Stimulated activated CD4-positive, alpha-beta T cell treated with anti-CD3 and anti-CD28 coated beads, Interleukin-2, amount 100 ng/mL, for 24 hours (primary cell): ENCODE measurements at regions not wholly inside any gene's neighbourhood (a gene's known extent, or its start where the extent isn't known, plus 50 kb on each side); places are given as distances from the start of the nearest gene placed in this dataset.
"Not testable (repeated sequence)": the region's sequence is repeated elsewhere in the genome, so short reads cannot be mapped to it uniquely, and the experiment has no call there.

Source experiments
- DNase-seq, 2 donors: peaks; one replicate each; pipeline ENCODE4 v3.0.0-alpha.2; 2020

DNA sequence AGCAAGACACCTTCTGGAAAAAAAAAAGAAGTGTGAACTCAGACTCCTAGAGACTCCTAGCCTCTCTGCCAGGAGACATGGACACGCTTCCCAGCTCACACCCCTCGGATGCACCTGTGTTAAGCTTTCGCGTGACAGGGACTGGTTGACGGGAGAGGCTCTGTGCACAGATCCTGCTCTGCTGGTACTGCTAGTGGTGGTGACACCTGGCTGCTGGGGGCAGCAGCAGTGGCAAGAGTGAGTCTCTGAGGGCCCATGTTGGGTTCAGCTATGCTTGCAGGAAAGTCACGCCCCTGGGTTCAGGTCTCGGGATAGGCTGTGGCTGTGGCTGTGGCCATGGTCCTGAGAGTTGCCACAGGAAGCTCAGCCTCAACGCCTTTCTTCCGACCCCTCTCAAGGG is 81.1 kb downstream of the XRCC2 start:
- DNase-seq = no peak

DNA sequence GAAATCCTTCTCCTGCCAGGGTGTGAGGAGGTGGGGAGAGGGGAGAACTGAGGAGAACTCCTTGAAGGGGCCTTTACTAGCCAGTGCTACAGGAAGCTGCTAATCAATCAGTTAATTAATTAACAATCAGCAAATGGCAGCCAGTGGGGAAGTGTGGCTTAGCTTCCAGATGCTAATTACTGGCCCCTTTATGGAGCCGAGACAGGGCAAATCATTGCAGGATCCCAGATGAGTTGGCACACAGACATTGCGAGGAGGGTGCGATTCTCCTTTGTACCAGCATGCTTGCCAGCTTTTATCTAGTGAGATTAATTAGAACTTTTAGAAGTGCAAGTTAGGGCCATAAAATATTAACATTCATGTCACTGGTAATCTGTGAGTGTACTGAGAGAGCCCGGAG is 84.0 kb downstream of the XRCC2 start:
- DNase-seq = no peak

DNA sequence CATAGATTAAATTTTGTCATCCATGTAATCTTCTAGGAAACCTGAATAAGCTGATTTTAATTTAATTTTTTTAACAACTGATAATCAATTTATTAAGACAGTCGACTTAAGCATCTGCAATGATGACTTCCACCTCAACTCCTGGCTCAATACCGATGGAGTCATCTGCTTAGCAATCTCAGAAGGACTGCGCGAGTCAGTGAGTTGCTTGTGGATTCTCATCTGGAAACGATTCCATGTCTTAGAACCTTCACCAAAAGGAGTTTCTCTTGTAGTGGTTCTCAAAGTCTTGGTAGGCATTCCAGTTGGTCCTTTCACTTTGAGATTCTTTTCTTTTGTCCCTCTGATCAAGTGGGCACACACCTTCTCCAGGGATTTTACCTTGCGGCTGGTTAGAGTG is 85.5 kb downstream of the XRCC2 start:
- DNase-seq = no peak

DNA sequence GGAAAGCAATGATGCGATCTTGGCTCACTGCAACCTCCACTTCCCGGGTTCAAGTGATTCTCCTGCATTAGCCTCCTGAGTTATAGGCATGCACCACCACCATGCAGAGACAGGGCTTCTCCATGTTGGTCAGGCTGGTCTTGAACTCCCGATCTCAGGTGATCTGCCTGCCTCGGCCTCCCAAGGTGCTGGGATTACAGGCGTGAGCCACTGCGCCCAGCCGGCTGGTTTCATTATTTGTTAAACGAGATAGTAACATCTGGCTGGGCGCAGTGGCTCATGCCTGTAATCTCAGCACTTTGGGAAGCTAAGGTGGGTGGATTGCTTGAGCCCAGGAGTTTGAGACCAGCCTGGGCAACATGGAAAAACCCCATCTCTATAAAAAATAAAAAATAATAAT is 86.1 kb downstream of the XRCC2 start:
- DNase-seq = not testable (repeated sequence)

DNA sequence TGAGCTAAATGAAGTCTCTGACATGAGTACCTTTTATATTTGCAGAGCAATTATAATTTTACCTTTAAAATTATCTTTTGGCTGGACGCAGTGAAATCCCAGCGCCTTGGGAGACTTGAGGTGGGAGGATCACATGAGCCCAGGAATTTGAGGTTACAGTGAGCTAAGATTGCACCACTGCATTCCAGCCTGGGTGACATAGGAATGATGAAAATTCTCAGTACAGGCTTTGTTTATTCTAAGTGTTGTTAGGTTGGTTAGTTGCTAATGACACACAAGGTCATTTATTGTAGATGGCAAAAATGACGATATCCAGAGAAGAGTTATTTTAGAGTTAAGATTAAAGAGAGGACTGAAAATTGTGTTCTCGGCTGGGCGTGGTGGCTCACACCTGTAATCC is 87.6 kb downstream of the XRCC2 start:
- DNase-seq = no peak

DNA sequence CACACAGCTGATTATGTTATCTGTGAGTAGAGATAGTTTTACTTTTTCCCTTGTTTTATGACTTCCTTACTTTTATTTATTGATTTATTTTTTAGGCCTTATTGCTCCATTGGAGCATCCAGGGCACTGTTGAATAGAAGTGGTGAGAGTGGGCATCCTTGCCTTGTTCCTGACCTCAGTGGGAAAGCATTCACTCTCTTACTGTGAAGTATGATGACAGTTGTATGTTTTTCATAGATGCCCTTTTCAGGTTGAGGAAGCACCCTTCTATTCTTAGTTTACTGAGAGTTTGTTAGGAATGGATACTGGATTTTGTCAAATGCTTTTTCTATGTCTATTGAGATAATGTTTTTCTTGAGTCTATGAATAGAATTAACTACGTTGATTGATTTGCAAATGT is 88.6 kb downstream of the XRCC2 start:
- DNase-seq = no peak

GRCh38 chr7:152583006-152583405 is 92.9 kb downstream of the XRCC2 start:
- no peak for DNase-seq

DNA sequence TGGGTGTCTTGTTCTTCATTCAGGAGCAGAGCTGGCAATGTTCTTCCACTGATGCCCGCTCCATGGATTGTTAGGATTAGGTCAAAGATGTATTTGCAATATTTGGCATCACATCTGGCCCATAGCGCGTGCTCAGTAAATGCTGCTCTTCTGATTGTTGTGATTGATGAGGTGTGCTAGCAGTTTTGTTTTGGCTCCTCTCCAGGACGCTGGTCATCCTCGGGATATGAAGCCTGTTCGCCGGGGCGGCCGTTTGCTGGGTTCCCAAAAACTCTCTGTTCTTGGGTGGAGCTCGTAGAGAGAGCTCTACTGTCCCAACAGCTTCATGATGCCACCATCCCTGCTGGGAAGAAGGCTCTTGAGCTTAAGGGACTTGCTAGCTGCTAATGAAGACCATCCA is 96.9 kb downstream of the XRCC2 start:
- DNase-seq = no peak

- no peak for DNase-seq
These were observed 98.6 kb downstream of the XRCC2 start for GRCh38 chr7:152577339-152577738.

DNA sequence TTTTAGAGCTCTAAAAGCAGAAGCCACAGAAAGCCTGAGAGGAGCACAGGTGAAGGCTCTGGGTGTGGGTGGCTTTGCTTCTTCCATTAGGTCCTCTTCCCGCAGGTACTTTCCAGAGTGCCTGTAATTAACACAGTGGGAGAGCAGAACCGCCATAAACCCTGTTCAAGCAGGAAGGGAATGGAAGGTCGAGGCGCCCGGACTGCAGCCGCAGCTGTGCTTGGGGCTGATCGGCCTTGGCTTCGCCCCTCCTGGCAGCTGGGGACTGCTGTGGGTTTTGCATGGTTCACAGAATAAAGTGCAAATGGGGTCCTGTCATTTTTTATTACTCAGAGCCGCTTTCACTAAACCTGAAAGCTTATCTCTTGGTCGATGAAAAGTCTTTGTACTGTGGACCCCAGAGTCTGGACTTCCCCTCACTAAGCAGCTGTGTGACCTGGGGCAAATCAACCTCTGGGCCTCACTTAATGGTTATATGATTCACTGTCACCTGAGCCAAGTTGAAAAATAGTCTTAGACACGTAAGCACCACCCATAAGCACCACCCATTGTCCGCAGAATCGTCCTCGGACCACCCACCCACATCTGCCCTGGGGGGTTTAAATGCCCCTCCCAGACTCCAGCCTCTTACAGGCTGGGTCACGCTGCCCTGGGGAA is 100.9 kb downstream of the XRCC2 start:
- no peak for DNase-seq

GRCh38 chr7:152573186-152573585 is 102.8 kb downstream of the XRCC2 start:
- DNase-seq = not testable (repeated sequence)

DNA sequence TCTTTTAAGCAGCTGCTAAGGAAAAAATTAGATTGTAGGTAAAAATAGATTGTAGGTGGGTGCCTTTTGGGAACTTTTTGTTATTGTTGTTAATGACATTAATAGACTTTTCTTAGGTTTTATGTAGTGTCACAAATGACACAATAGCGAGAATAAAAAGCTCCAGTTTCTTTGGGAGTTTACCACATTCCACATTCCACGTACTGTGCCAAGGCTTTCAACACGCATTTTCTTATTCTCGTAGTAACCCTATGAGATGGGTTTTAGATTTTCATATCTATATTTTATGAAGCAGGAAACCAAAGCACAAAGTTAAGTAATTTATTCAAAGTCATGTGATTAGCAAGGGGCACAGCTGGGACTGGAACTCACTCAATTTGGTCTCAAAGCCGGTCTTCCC is 103.8 kb downstream of the XRCC2 start:
- no peak for DNase-seq

GRCh38 chr7:152571068-152571467 is 104.9 kb downstream of the XRCC2 start:
- no peak for DNase-seq

- no peak for DNase-seq
These were observed 107.0 kb downstream of the XRCC2 start for GRCh38 chr7:152568972-152569371.

- DNase-seq = no peak
These were observed 110.2 kb downstream of the XRCC2 start for GRCh38 chr7:152565731-152566130.

DNA sequence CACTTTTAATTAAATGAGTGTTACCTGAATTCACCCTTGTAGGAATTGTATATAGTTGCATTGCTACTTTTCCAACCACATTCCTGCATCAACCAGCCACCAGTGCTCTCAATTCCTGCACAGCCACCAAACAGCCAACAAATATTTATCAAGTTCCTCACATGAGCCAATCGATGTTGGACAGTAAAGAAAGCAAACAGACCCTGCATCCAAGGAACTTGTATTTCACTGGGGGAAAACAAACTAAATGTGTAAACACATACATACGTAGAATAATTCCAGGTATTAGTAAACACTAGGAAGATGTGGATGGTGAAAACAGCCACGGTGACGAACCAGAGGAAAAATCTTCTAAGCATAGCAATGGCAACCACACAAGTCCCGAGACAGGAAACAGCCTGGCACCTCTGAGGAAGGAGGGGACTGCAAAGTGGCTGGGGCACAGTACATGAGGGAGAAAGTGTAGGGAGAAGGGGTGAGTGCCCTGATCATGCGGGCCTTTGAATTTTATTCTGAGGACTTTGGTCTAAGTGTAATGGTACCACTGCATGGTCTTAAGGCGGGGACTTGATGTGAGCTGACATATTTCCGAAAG is 111.2 kb downstream of the XRCC2 start:
- DNase-seq = no peak

- DNase-seq = no peak
These were observed 119.8 kb downstream of the XRCC2 start for GRCh38 chr7:152556013-152556755.

- no peak for DNase-seq
These were observed 118.0 kb upstream of the KMT2C start for GRCh38 chr7:152553671-152554317.

GRCh38 chr7:152551304-152552036 is 115.7 kb upstream of the KMT2C start:
- DNase-seq = no peak

DNA sequence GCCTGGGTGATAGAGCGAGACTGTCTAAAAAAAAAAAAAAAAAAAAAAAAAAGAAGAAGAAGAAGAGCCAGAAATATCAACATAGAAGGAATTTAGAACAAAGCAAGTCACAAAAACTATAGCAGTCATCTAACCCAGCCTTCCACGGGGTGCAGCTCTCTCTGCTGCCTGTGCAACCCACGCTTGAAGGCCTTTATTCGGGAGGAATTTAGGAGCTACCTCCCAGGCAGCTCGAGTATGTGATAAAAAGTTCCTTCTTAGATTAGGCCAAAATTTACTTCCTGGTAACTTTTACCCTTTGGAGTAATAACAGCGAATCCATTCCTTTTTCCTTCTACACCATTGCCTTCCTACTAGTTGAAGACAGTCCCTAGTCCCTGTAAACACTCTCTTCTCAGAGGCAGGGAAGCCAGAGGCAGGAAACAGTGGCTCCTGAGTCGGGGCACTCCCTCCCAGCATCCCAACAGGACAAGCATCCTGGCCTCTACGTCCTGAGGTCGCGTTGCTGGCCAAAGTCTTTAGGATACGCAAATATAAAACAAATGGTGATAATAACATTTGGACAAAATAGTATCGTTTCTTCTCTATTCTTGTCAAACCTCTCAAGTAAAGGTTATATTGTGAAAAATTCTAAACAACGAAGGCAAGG is 109.3 kb upstream of the KMT2C start:
- no peak for DNase-seq

DNA sequence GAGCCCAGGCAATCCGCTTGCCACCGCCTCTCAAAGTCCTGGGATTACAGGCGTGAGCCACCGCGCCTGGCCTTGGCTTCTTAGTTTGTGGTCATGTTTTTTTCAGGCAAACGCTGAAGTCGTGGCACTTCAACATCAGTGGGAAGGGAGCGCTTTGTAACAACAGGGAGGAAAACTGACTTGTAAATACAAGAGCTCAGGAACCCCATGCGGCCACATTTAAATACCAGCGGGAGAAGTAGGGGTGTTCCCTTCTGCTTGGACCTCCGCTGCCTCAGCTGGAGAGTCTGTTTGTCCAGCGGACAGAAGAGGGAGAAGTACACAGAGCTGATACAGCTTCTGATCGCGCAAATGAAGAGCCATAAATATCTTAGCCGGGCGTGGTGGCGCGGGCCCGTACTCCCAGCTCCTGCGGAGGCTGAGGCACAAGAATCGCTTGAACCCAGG is 108.7 kb upstream of the KMT2C start:
- no peak for DNase-seq

DNA sequence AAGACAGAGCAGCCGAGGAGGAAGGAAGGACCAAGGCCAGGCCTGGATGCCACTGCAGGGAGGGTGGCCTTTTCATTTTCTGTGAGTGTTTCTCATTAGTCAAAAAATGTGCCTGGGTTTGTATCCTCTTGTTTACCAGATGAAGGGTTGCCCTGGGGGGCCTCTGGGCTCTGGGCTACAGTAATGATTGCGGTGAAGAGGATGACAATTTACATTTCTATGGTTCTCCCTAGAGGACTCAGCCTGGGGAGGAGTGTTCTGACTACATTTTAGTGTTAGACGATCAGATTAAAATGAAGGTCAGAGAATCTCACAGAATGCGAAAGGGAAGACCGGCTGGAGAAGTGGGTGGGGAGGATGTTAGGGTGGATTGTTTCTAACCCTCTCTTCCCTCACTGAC is 108.0 kb upstream of the KMT2C start:
- no peak for DNase-seq

DNA sequence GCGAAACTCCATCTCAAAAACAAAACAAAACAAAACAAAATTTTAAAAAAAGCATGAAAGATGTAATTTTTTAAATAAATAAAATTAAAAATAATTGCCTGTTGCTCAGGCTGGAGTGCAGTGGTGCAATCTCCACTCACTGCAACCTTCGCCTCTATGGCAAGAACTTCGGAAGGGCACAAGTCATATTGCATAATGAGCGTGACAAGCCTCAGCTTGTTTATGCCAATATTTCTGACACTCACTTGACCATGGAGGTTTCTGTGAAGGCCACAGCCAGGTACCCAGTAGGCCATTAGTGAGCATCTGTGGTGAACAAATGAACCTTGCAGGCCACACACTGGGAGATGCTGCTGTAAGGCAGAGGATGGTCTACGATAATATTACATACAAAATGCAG is 106.1 kb upstream of the KMT2C start:
- no peak for DNase-seq
